ENCODE measurements at regions not wholly inside any gene's neighbourhood (a gene's known extent, or its start where the extent isn't known, plus 50 kb on each side); places are given as distances from the start of the nearest gene placed in this dataset.

- 100% methylated on average over 1 of the region's 3 CpGs for WGBS
- Histone ChIP-seq H2AFZ (ENCODE audit: low read depth, low read length) (no peak overlapping the region), H3K79me1 (replicated peaks; ENCODE audit: low read length, poor library complexity, severe bottlenecking) (no peaks in the 10 kb centered on the region), H2BK15ac (ENCODE audit: low read depth, poor library complexity, severe bottlenecking) (no peak overlapping the region), H3K27ac (ENCODE audit: low read length, poor library complexity, severe bottlenecking) (no peak overlapping the region), H3K18ac (ENCODE audit: low read depth in 1 of 2, low read length in 2 of 2) (no peak overlapping the region), H3K36me3 (ENCODE audit: control insufficient read depth in 1 of 2, insufficient read depth in 2 of 2, low read depth in 1 of 2, low read length in 2 of 2) (no peaks in the 10 kb centered on the region), H3K9me3 (ENCODE audit: control insufficient read depth, low read length) (peaks cover 7% of the 10 kb centered on the region), H2BK12ac (ENCODE audit: low read length in 2 of 2) (no peak overlapping the region), H3K9ac (ENCODE audit: low read length) (no peak overlapping the region), H3K4ac (ENCODE audit: low read depth in 1 of 2, low read length in 2 of 2) (no peak overlapping the region), H3K4me1 (ENCODE audit: control insufficient read depth, insufficient read depth, low read depth, low read length) (no peaks in the 10 kb centered on the region), H2AK5ac (ENCODE audit: low read length, severe bottlenecking) (no peak overlapping the region), H3K4me3 (ENCODE audit: insufficient read depth in 1 of 2, low read depth in 1 of 2, low read length in 2 of 2) (no peak overlapping the region), H3K4me2 (ENCODE audit: low read length, poor library complexity, severe bottlenecking) (no peak overlapping the region), H4K8ac (ENCODE audit: low read length) (no peak overlapping the region), H4K91ac (ENCODE audit: low read length) (no peak overlapping the region), H2BK5ac (ENCODE audit: low read depth, low read length, poor library complexity, severe bottlenecking) (no peak overlapping the region), H2BK120ac (ENCODE audit: low read depth, low read length) (no peak overlapping the region), H3K23ac (ENCODE audit: low read length in 2 of 2) (no peak overlapping the region), H3K14ac (ENCODE audit: low read length in 2 of 2) (no peak overlapping the region), H3K27me3 (ENCODE audit: control insufficient read depth in 1 of 2, insufficient read depth in 1 of 2, low read length in 2 of 2) (no peaks in the 10 kb centered on the region)
- no peak for DNase-seq
These were observed 1120.1 kb upstream of the NCAM2 start for GRCh38 chr21:19878133-19878532.

DNA sequence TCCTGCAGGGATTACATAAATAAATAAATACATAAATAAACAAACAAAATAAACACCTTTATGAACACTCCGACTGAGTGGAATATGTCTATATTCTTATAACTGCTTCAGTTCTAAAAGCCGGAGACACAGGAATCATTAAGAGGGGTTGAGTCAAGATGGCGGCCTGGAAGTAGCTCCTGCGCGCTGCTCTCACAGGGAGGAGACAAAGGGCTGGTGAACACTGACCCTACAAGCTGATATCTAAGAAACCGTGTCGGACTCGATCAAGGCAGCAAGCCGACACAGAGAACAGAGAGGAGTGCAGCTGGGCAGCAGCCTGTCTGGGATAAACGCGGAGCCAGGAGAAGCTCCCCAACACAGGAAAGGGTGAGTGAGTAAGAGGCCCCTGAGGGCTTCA lies 1098.6 kb upstream of the NCAM2 start:
- no peak overlapping the region for H2BK5ac ChIP-seq (ENCODE audit: low read depth, low read length, poor library complexity, severe bottlenecking)
- H2AFZ ChIP-seq (ENCODE audit: low read depth, low read length): no peak overlapping the region
- H2AK5ac ChIP-seq (ENCODE audit: low read length, severe bottlenecking): no peak overlapping the region
- H2BK12ac ChIP-seq (ENCODE audit: low read length in 2 of 2): no peak overlapping the region
- DNase-seq: no peak
- no peaks in the 10 kb centered on the region for H3K36me3 ChIP-seq (ENCODE audit: control insufficient read depth in 1 of 2, insufficient read depth in 2 of 2, low read depth in 1 of 2, low read length in 2 of 2)
- H2BK120ac ChIP-seq (ENCODE audit: low read depth, low read length): no peak overlapping the region
- H3K27ac ChIP-seq (ENCODE audit: low read length, poor library complexity, severe bottlenecking): no peak overlapping the region
- no peak overlapping the region for H4K91ac ChIP-seq (ENCODE audit: low read length)
- H3K23ac ChIP-seq (ENCODE audit: low read length in 2 of 2): no peak overlapping the region
- over 99% methylated on average over 9 of the region's 11 CpGs for WGBS
- H3K9ac ChIP-seq (ENCODE audit: low read length): no peak overlapping the region
- no peaks in the 10 kb centered on the region for H3K4me1 ChIP-seq (ENCODE audit: control insufficient read depth, insufficient read depth, low read depth, low read length)
- H3K4me2 ChIP-seq (ENCODE audit: low read length, poor library complexity, severe bottlenecking): no peak overlapping the region
- H3K4ac ChIP-seq (ENCODE audit: low read depth in 1 of 2, low read length in 2 of 2): no peak overlapping the region
- no peak overlapping the region for H3K14ac ChIP-seq (ENCODE audit: low read length in 2 of 2)
- peaks cover 9% of the 10 kb centered on the region for H3K9me3 ChIP-seq (ENCODE audit: control insufficient read depth, low read length)
- no peak overlapping the region for H2BK15ac ChIP-seq (ENCODE audit: low read depth, poor library complexity, severe bottlenecking)
- H3K79me1 ChIP-seq (replicated peaks; ENCODE audit: low read length, poor library complexity, severe bottlenecking): no peaks in the 10 kb centered on the region
- no peak overlapping the region for H4K8ac ChIP-seq (ENCODE audit: low read length)
- H3K4me3 ChIP-seq (ENCODE audit: insufficient read depth in 1 of 2, low read depth in 1 of 2, low read length in 2 of 2): no peak overlapping the region
- no peak overlapping the region for H3K18ac ChIP-seq (ENCODE audit: low read depth in 1 of 2, low read length in 2 of 2)
- H3K27me3 ChIP-seq (ENCODE audit: control insufficient read depth in 1 of 2, insufficient read depth in 1 of 2, low read length in 2 of 2): no peaks in the 10 kb centered on the region

- Histone ChIP-seq H3K27me3 (ENCODE audit: control insufficient read depth in 1 of 2, insufficient read depth in 1 of 2, low read length in 2 of 2) (no peaks in the 10 kb centered on the region), H2BK12ac (ENCODE audit: low read length in 2 of 2) (no peak overlapping the region), H3K4me1 (ENCODE audit: control insufficient read depth, insufficient read depth, low read depth, low read length) (no peaks in the 10 kb centered on the region), H3K23ac (ENCODE audit: low read length in 2 of 2) (no peak overlapping the region), H3K79me1 (replicated peaks; ENCODE audit: low read length, poor library complexity, severe bottlenecking) (no peaks in the 10 kb centered on the region), H2AK5ac (ENCODE audit: low read length, severe bottlenecking) (no peak overlapping the region), H4K8ac (ENCODE audit: low read length) (no peak overlapping the region), H3K18ac (ENCODE audit: low read depth in 1 of 2, low read length in 2 of 2) (no peak overlapping the region), H3K4me2 (ENCODE audit: low read length, poor library complexity, severe bottlenecking) (no peak overlapping the region), H2BK15ac (ENCODE audit: low read depth, poor library complexity, severe bottlenecking) (no peak overlapping the region), H3K36me3 (ENCODE audit: control insufficient read depth in 1 of 2, insufficient read depth in 2 of 2, low read depth in 1 of 2, low read length in 2 of 2) (no peaks in the 10 kb centered on the region), H2BK5ac (ENCODE audit: low read depth, low read length, poor library complexity, severe bottlenecking) (no peak overlapping the region), H3K9me3 (ENCODE audit: control insufficient read depth, low read length) (peaks cover 5% of the 10 kb centered on the region), H4K91ac (ENCODE audit: low read length) (no peak overlapping the region), H3K14ac (ENCODE audit: low read length in 2 of 2) (no peak overlapping the region), H3K9ac (ENCODE audit: low read length) (no peak overlapping the region), H2AFZ (ENCODE audit: low read depth, low read length) (no peak overlapping the region), H2BK120ac (ENCODE audit: low read depth, low read length) (no peak overlapping the region), H3K4me3 (ENCODE audit: insufficient read depth in 1 of 2, low read depth in 1 of 2, low read length in 2 of 2) (no peak overlapping the region), H3K27ac (ENCODE audit: low read length, poor library complexity, severe bottlenecking) (no peak overlapping the region), H3K4ac (ENCODE audit: low read depth in 1 of 2, low read length in 2 of 2) (no peak overlapping the region)
- DNase-seq: no peak
- WGBS: 94% methylated on average over 10 of the region's 10 CpGs
These were observed 1098.1 kb upstream of the NCAM2 start for GRCh38 chr21:19900149-19900548.

DNA sequence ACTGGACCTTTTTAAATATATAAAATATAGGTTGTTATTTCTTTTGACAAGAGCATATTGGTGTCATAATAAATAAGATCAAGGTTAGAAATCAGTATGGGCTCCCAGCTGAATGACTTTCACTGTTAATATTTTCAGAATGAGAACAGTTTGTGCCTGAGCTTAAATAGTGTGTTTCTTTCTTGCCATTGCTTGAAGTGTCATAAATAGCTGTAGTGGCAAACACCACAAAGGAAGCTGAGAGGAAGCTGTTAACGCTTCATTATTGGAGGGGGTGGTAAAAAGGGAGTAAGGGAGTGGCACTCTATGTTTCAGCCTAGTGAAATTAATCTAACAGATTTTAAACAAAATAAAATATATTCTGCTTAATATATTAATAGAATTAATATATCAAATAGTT lies 1089.8 kb upstream of the NCAM2 start:
- Histone ChIP-seq H3K79me1 (replicated peaks; ENCODE audit: low read length, poor library complexity, severe bottlenecking) (no peaks in the 10 kb centered on the region), H4K91ac (ENCODE audit: low read length) (no peak overlapping the region), H2BK12ac (ENCODE audit: low read length in 2 of 2) (no peak overlapping the region), H3K4me1 (ENCODE audit: control insufficient read depth, insufficient read depth, low read depth, low read length) (no peaks in the 10 kb centered on the region), H3K27ac (ENCODE audit: low read length, poor library complexity, severe bottlenecking) (no peak overlapping the region), H2AK5ac (ENCODE audit: low read length, severe bottlenecking) (no peak overlapping the region), H2BK15ac (ENCODE audit: low read depth, poor library complexity, severe bottlenecking) (no peak overlapping the region), H3K9ac (ENCODE audit: low read length) (no peak overlapping the region), H3K4me2 (ENCODE audit: low read length, poor library complexity, severe bottlenecking) (no peak overlapping the region), H3K36me3 (ENCODE audit: control insufficient read depth in 1 of 2, insufficient read depth in 2 of 2, low read depth in 1 of 2, low read length in 2 of 2) (no peaks in the 10 kb centered on the region), H3K18ac (ENCODE audit: low read depth in 1 of 2, low read length in 2 of 2) (no peak overlapping the region), H3K23ac (ENCODE audit: low read length in 2 of 2) (no peak overlapping the region), H3K9me3 (ENCODE audit: control insufficient read depth, low read length) (no peaks in the 10 kb centered on the region), H2BK5ac (ENCODE audit: low read depth, low read length, poor library complexity, severe bottlenecking) (no peak overlapping the region), H4K8ac (ENCODE audit: low read length) (no peak overlapping the region), H3K4ac (ENCODE audit: low read depth in 1 of 2, low read length in 2 of 2) (no peak overlapping the region), H3K14ac (ENCODE audit: low read length in 2 of 2) (no peak overlapping the region), H2AFZ (ENCODE audit: low read depth, low read length) (no peak overlapping the region), H2BK120ac (ENCODE audit: low read depth, low read length) (no peak overlapping the region), H3K4me3 (ENCODE audit: insufficient read depth in 1 of 2, low read depth in 1 of 2, low read length in 2 of 2) (no peak overlapping the region), H3K27me3 (ENCODE audit: control insufficient read depth in 1 of 2, insufficient read depth in 1 of 2, low read length in 2 of 2) (no peaks in the 10 kb centered on the region)
- no CpG with 5 or more reads among the region's 1 CpG for WGBS
- DNase-seq: no peak

All from mesenchymal stem cell (in vitro differentiated cells and primary cell).